ENCODE measurements at regions not wholly inside any gene's neighbourhood (a gene's known extent, or its start where the extent isn't known, plus 50 kb on each side); places are given as distances from the start of the nearest gene placed in this dataset.

DNA sequence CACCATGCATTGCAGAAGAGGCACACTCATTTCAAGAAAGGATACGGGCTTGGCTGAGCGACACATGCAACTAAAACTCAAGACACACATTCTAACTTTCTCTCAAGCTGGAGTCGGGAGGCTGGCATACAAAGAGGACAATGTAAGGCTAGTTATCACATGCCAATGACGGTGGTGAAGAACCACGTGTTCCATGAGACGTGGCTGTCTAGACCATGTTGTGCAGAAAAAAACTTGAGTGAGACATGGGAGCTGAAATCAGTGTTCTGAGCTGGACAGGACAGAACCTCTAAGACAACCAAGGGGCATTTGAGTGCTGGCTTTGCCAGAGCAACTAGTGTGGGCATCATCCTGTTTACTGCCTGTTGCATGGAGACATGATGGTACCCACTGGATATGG lies 193.0 kb upstream of the DPP6 start:
- H3K4me3 ChIP-seq (ENCODE audit: low read depth in 1 of 3, low read length in 3 of 3), result no peak overlapping the region
- TF ChIP-seq, protein P1, sequence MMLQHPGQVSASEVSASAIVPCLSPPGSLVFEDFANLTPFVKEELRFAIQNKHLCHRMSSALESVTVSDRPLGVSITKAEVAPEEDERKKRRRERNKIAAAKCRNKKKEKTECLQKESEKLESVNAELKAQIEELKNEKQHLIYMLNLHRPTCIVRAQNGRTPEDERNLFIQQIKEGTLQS (IDR thresholded peaks at IDR 0.05), result no peak
- no peak for TF ChIP-seq SP1 (IDR thresholded peaks at IDR 0.05)
- TF ChIP-seq, protein P2, sequence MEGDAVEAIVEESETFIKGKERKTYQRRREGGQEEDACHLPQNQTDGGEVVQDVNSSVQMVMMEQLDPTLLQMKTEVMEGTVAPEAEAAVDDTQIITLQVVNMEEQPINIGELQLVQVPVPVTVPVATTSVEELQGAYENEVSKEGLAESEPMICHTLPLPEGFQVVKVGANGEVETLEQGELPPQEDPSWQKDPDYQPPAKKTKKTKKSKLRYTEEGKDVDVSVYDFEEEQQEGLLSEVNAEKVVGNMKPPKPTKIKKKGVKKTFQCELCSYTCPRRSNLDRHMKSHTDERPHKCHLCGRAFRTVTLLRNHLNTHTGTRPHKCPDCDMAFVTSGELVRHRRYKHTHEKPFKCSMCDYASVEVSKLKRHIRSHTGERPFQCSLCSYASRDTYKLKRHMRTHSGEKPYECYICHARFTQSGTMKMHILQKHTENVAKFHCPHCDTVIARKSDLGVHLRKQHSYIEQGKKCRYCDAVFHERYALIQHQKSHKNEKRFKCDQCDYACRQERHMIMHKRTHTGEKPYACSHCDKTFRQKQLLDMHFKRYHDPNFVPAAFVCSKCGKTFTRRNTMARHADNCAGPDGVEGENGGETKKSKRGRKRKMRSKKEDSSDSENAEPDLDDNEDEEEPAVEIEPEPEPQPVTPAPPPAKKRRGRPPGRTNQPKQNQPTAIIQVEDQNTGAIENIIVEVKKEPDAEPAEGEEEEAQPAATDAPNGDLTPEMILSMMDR (IDR thresholded peaks at IDR 0.05; ENCODE audit: low read depth, low read length, missing input control), result no peak
- TF ChIP-seq FOXA2 (IDR thresholded peaks at IDR 0.05), result no peak
- no peak for TF ChIP-seq HNF4A (conservative IDR thresholded peaks at IDR 0.05)
- no peak for TF ChIP-seq RXRA (IDR thresholded peaks at IDR 0.05)
- TF ChIP-seq NR2F2 (IDR thresholded peaks at IDR 0.05), result no peak
- TF ChIP-seq GABPA (IDR thresholded peaks at IDR 0.05 in 1 of 2, conservative IDR thresholded peaks at IDR 0.05 in 1 of 2), result no peak
- TF ChIP-seq, protein P3, sequence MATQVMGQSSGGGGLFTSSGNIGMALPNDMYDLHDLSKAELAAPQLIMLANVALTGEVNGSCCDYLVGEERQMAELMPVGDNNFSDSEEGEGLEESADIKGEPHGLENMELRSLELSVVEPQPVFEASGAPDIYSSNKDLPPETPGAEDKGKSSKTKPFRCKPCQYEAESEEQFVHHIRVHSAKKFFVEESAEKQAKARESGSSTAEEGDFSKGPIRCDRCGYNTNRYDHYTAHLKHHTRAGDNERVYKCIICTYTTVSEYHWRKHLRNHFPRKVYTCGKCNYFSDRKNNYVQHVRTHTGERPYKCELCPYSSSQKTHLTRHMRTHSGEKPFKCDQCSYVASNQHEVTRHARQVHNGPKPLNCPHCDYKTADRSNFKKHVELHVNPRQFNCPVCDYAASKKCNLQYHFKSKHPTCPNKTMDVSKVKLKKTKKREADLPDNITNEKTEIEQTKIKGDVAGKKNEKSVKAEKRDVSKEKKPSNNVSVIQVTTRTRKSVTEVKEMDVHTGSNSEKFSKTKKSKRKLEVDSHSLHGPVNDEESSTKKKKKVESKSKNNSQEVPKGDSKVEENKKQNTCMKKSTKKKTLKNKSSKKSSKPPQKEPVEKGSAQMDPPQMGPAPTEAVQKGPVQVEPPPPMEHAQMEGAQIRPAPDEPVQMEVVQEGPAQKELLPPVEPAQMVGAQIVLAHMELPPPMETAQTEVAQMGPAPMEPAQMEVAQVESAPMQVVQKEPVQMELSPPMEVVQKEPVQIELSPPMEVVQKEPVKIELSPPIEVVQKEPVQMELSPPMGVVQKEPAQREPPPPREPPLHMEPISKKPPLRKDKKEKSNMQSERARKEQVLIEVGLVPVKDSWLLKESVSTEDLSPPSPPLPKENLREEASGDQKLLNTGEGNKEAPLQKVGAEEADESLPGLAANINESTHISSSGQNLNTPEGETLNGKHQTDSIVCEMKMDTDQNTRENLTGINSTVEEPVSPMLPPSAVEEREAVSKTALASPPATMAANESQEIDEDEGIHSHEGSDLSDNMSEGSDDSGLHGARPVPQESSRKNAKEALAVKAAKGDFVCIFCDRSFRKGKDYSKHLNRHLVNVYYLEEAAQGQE (IDR thresholded peaks at IDR 0.05), result no peak
- TF ChIP-seq RAD21 (IDR thresholded peaks at IDR 0.05), result no peak
- TF ChIP-seq TAF1 (conservative IDR thresholded peaks at IDR 0.05), result no peak
- TF ChIP-seq, protein P4, sequence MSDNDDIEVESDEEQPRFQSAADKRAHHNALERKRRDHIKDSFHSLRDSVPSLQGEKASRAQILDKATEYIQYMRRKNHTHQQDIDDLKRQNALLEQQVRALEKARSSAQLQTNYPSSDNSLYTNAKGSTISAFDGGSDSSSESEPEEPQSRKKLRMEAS (IDR thresholded peaks at IDR 0.05), result no peak
- TF ChIP-seq, protein P5, sequence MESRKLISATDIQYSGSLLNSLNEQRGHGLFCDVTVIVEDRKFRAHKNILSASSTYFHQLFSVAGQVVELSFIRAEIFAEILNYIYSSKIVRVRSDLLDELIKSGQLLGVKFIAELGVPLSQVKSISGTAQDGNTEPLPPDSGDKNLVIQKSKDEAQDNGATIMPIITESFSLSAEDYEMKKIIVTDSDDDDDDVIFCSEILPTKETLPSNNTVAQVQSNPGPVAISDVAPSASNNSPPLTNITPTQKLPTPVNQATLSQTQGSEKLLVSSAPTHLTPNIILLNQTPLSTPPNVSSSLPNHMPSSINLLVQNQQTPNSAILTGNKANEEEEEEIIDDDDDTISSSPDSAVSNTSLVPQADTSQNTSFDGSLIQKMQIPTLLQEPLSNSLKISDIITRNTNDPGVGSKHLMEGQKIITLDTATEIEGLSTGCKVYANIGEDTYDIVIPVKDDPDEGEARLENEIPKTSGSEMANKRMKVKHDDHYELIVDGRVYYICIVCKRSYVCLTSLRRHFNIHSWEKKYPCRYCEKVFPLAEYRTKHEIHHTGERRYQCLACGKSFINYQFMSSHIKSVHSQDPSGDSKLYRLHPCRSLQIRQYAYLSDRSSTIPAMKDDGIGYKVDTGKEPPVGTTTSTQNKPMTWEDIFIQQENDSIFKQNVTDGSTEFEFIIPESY (IDR thresholded peaks at IDR 0.05), result no peak
- TF ChIP-seq HNF4G (IDR thresholded peaks at IDR 0.05), result no peak
- no peak for TF ChIP-seq YY1 (IDR thresholded peaks at IDR 0.05)
- no peaks in the 10 kb centered on the region for H3K9me3 ChIP-seq (ENCODE audit: control insufficient read depth in 4 of 4, low read length in 3 of 4)
- no peak overlapping the region for H3K9ac ChIP-seq (ENCODE audit: low read depth in 1 of 2, low read length in 2 of 2)
- DNase-seq (ENCODE audit: low spot score), result no peak
- H3K27ac ChIP-seq (ENCODE audit: low read depth in 1 of 2, low read length in 2 of 2), result no peak overlapping the region
- no peaks in the 10 kb centered on the region for H3K36me3 ChIP-seq (ENCODE audit: control insufficient read depth in 4 of 4, insufficient read depth in 3 of 4, low read depth in 1 of 4, low read length in 3 of 4)
- H3K4me1 ChIP-seq (ENCODE audit: control insufficient read depth in 4 of 4, insufficient read depth in 4 of 4, low read length in 3 of 4), result no peaks in the 10 kb centered on the region
- H3K27me3 ChIP-seq (ENCODE audit: control insufficient read depth in 4 of 4, insufficient read depth in 4 of 4, low read length in 3 of 4), result peaks cover 0 to 6% (median 0%) of the 10 kb centered on the region in 4 donors
- 77% methylated on average over 6 of the region's 6 CpGs for WGBS

Measured in liver (tissue), 8 donors.